GM18505 (cell line): ENCODE measurements at regions not wholly inside any gene's neighbourhood (a gene's known extent, or its start where the extent isn't known, plus 50 kb on each side); places are given as distances from the start of the nearest gene placed in this dataset.

Experiments
- ATAC-seq: cut with Tn5 transposase; IDR thresholded peaks from one replicate; pipeline ENCODE4 v1.9.1; 2021; ENCODE audit not compliant: unreplicated experiment
- POLR2A ChIP-seq: IDR thresholded peaks from 4 replicates; pipeline ENCODE4 v1.6.1; 2011; ENCODE audit warnings: borderline replicate concordance; ENCODE audit not compliant: insufficient read depth, insufficient read length; ENCODE audit errors: extremely low read depth

DNA sequence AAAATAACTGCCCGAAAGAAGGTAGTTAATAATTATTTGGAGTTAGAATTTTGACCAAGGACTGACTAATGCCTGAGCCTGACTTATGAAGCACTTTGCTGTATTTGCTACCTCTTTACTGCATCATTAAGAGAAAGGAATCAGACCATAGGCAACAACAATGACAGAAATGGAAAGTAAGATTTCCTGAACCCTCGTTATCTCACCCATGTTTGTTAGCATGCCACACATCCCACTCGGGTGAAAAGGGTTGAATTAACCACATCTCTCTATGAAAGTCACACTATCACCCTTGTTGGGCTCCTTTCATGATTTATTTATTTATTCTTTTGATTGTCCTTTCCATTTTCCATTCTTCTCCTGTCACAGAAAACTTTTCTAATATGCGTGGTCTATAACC lies 59.6 kb downstream of the OLIG3 start:
- no peak for TF ChIP-seq POLR2A
- no peak for ATAC-seq

DNA sequence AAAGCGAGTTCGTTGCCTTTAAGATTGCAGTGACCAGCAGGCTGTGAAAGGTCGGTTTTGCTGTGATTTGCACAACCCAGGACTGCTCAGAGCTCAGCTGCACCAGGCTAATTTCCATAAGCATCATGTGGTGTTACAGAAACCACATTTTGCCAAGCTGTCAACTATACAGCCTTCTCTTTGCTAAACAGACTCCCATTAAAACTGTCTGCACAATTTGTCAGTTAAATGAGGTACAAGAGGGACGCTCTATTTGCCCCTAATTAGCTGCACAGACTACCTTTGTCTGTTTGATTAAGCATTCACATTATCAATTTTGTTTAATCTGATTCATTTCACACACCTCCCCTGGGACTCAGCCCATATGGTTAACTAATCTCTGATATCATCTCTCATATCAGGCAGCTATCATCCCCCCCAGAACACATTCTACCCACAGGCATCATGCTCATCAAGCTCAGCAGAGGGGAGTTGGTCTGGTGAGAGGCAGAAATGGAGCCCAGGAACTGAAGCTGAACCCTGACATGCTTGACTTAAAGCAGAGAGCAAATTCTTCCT lies 62.1 kb downstream of the OLIG3 start:
- no peak for TF ChIP-seq POLR2A
- no peak for ATAC-seq

DNA sequence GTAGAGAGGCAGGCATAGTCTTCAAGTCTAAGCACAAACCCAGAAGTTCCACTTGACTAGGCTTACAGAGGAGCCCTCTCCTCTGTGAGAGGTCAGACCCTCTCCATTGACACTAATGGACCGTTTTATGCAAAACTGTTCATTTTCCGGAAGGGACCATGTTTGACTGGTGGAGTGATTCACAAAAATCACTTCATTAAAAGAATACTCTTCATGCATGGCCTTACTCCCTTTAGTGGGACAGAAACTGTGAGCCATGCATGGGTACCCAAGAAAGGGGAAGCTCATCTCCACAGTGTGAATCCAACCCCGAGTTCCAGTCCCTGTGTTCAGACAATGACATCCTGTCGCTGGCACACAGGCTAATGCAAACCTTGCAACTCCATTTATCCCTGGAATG lies 63.2 kb downstream of the OLIG3 start:
- no peak for TF ChIP-seq POLR2A
- ATAC-seq: peak; percentile 86

DNA sequence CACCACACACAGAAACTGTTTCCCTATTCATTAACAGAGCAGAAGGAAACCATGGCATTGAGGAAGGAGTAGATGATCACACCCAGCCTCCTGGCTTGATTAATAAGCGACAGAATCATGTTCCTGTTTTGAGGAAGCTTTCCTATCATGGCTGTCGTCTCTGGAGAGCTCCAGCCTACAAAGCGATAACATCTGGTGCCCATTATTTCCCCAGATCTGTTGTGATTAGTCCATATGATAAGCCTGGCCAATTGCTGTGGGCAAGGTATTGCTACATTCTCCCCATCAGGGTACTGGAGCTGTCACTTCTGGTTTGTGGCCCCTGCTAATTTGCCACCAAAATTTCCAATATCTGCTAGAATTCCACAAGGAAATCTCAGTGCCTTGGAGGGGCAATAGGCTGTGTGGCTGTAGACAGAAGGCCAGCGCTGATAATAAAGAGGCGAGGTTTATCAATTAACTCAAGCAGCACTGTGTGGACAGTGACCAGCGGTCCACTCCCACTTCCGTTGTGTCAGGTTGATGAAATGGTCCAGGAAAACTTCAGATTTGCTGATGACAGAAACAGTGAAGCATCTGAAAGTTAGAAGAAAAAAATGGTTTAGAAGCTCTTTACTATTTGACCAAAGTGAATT lies 66.4 kb downstream of the OLIG3 start:
- ATAC-seq: no peak
- TF ChIP-seq POLR2A: no peak

DNA sequence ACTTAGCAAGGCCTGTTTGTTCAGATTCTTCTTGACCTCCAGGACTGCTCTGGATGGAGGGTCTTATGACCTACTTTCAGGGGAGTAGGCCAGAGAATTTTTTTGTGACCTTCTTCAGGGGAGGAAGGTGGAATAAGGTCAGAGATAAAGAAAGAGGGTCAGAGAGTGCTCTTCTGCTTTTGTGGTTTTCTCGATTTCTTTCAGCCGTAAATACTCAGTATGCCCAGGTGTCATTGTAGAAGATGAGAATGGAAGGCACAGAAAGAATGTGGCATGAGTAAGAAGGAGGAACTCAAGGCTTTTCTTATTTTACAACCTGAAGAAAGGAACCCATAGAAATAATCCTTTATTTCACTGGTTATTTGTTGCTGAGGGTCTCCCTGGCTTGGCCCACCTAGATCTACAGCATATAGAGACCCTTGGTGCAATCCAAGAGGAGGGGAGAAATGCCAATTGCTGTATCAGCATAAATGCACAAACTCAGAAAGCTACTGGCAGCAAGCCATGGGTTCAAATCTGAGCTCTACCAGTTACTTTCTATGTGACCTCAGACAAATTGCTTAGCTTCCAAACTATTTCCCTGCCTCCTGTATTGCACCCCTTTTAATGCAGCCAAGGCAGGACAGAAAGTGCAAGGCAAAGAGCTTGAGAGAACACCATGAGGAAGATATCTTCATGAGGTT lies 68.0 kb downstream of the OLIG3 start:
- no peak for ATAC-seq
- TF ChIP-seq POLR2A: no peak

DNA sequence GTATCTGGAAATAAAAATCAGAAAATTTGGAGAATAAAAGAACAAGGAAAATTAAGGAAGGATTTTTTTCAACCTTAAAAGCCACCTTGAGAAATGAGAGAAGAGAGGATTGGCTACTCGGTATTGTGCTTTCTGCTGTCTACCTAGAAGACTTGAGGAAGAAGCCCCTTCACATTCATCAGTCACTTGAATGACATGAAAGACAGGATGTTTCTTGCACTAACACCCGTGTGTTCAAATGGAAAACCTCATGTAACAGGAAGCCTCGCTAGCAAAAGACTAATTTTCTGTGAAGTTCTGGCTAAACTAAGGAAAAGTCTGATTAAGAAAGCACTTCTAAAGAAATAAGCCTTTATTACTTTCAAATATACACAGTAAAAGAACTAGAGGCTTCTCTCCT lies 69.9 kb downstream of the OLIG3 start:
- ATAC-seq: no peak
- no peak for TF ChIP-seq POLR2A

DNA sequence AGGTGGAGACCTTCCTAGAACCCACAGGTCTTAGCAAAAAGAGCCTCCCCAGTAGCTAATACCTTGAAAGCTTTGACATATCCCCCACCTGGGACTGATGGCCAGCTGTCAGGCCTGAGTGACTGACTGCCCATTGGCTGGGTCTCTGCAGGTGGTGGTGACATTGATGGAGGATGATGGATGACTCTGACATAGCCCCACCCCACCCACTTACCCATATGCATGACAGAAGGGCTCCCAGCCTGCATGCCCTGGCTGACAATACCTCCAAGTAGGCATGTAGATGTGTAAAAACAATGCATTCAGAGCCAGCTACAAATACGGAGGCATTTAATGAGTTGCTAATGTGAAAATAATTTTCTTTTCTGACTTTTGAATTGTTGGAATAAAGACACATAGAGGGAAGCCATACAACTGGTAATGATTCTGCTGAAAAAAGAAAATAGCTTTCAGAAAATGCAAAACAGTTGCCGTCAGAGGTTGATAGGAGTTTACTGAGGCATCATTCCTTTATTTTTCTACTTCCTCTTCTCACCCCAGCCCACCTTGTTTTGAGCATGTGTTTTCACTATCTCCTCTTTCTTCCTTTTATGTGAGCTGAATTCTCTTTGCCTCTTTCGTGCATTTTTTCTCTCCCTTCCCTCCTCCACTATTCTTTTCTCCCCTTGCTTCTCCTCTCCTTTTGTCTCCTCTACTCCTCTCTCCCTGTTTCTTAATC lies 70.6 kb downstream of the OLIG3 start:
- no peak for ATAC-seq
- TF ChIP-seq POLR2A: no peak

DNA sequence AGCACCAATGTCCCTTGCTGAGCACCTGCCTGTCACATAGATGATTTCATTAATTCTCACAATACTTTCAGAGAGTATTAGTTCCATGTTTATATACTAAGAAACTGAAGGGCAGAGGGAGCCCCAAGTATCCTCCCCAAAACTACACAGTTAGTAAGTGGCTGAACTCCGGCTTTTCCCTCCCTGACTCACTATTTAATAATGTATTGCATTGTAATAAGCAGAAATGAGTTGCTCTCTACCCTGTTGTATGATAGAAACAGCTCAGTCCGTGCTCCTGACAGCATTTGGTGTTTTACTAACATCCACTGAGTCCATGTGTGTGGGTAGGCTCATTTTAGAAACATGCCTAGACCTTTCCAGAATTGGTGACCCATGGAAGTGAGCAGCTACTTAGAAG lies 76.8 kb downstream of the OLIG3 start:
- ATAC-seq: no peak
- TF ChIP-seq POLR2A: no peak

DNA sequence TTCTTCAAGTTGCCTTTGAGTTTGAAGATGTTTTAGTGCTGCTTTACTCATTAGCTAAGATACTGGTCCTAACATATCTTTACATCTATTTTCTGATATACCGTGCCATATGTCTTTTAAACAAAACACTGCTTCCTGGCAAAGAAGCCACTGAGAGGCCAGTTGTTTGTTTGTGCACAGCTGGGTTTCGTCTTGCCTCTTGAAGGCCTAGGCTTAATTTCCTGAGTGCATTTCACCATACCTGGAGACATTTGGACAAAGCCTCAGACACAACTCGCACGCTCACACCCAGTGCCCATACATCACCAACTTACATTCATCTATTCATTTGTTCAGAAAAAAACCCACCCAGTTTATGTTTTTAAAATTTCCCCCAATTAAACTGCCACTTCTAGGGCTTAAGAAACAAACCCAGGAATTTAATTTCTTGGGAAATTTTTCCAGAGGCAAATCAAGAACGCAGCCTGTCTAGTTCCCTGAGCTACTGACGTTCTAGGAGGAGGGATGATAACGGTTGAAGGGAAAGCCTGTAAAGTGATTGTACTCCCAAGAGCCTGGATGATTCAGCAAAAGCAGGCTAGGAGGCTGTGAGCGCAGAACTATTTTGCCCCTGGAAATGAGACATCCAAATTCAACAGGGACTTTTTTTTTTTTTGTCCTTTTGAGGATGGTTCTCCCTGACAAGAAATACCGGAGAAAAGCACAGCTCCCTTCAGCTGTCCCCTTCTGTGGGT lies 77.7 kb downstream of the OLIG3 start:
- TF ChIP-seq POLR2A: no peak

DNA sequence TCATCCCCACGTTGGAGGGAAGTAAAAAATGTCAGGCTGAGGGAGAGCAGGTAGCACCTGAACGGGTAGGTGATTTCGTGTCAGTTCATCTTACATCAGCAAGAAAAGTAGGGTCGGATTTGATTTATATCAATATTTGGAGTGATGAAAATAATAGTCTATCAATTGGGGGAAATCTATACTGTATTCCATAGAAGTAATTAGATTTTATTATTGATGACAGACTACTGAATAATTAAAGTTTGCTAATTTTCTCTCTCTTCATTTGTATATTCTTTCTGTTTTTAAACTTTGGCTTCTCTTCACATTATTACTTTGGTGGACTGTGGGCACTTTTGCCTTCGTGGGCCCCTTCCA lies 78.4 kb downstream of the OLIG3 start:
- no peak for ATAC-seq
- no peak for TF ChIP-seq POLR2A

More for the DNA sequence above, 77.7 kb downstream of the OLIG3 start:
- no peak for ATAC-seq

DNA sequence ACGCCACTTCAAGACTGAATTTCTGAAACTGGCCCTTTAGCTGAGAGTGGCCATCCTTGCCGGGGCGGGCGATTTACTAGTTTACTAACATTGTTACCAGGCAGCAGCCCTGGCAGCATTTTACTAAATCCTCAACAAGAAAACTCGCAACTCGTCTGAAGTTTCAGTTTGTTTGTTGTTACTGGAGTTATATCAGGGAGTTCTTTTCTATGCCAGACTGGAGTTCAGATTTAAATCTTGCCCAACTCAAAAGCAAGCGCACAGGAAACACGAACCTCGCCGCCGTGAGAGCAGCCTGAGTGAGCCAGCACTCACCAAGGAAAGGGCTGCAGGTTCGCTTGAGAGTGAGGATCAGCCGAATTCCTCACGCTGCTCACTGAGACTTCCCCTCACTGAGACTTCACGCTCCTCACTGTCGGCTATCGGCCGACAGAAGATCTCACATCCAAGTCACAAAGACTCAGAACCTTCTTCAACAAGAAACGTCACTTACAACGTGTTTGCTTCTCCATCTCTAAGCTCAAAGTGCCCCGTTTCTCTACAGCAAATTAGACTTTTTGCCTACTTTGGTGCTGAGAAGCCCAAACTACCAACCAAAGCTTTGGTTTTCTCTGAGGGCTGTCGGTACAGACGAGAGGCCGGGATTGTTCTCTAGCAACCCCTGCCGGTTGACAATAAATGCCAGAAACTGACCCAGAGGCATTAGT lies 78.9 kb downstream of the OLIG3 start:
- TF ChIP-seq POLR2A: no peak
- peak; percentile 82 for ATAC-seq

DNA sequence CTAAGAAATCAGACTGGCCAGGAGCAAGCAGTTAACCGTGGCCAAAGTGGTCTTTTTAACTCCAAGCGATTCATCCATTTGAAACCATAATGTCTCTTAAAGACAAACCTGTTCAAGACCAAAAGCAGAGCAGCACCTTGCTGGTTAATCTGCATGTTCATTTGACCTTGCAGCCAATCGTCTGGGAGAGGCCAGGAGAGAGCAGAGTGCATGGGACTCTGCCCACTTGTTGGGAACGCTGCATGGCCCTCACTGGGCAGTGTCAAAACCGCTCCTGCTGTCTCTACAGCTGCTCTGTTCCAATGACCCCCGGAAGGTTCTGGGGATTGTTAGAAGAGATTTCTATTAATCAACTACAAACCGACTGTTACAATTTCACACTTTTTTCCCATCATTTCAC lies 79.6 kb downstream of the OLIG3 start:
- TF ChIP-seq POLR2A: no peak
- ATAC-seq: no peak

DNA sequence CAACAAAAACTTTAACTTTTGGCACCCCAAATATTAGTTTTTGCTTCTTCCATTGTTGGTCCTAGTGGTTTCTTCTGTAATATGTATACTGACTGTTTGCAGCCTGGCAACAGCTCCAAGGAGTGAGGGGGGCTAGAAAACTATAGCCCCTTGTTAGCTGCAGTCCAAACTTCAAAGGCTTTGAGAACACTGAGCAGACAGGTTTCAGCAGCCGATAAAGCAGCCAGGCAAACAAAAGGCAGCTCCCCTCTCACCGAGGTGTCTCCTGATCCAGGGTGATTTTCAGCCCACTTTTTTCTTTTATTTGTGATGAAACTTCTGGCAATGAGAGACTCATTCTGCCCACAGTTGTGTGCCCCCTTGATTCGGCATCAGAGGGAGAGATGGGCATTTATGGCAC lies 80.7 kb downstream of the OLIG3 start:
- TF ChIP-seq POLR2A: no peak
- ATAC-seq: no peak

DNA sequence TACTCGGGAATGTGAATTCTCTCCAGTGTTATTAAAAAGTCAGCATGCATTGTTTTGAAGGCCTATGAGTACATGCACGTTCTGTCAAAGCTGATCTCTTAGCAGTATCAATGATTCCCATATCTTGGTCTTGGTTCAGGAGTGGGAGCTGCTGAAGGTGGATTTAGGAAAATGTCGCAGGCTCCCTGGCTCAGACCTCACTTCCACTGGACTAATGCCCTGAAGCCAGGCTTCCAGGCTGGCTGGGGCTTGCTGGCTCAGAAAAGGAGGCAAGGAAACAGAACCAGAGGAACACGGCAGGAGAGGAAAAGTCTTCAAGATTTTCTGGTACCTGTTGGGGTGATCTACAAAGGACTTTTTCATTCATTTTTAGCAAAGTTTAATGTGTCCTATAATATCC lies 81.6 kb downstream of the OLIG3 start:
- ATAC-seq: no peak
- no peak for TF ChIP-seq POLR2A
